Cardiac septum (tissue), 1 donor: ENCODE measurements at regions not wholly inside any gene's neighbourhood (a gene's known extent, or its start where the extent isn't known, plus 50 kb on each side); places are given as distances from the start of the nearest gene placed in this dataset.

Source experiments
- DNase-seq: peaks from one replicate; pipeline ENCODE4 v3.0.0-alpha.2; 2020; ENCODE audit warnings: low spot score
- intact Hi-C: fragments of 100-400 bp; cut with DNase I; formaldehyde crosslinking; loops from one replicate; pipeline ENCODE4 v1.14.0; 2022
- donor health status: DM: no; HTN: no; CAD: no.

DNA sequence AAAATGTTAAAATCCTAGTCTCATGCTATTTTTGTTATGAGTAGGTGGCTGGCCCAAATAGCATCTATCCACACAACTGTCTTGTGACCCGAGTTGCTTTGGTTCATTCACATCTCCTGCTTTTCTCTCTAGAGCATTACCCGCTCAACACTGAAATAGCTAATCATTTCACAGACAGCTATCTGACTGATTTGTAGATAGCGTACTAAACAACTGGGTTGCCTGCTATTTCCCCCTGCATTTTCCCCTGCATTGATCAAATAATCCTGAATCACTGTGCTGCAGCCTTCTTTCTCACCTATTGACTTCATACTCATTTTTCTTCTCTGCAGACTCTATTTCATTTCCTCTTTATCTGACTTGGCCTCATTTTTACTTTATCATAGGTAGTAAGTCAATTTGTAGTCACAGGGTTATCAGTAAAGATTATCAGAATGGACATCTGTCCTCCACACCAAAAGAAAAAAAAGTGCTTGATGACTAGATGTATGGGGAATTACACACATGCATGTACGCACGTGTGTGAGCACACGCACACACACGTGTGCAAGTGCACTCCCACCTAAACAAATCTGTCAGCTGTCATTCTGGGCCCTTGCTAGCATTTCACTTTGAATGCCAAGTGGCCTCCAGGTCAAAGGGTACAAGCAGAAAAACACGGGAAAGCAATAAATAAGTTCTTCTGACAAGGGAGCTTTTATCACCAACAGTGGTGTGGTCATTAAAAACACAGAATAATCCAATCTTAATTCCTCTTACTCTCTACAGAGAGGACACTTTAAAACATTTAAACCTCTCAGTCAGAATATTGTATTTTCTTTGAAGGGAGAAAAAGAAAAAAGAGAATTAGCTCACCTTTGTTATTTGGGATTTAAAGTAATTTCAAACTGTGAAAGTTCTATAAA lies 501.6 kb downstream of the EFNA5 start:
- no peak for DNase-seq
- intact Hi-C loops: no loop called here

DNA sequence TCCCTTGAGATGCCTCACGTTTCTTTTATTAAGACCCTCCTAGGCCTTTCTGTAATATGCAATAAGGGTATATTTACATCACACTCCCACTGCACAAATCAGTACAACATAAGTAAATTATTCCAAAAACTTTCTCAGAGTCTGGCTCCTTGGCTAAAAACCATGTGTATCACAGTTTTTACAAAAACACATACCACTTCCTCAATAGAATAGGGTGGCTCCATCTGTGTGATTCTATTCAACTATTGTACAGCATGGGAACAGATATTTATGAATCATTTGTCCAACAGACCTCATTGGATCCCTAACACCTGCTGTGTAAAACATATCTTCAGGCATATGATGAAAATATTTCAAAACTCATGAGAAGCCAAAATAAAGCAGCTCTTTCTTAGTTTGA lies 502.7 kb downstream of the EFNA5 start:
- intact Hi-C loops: no loop called here
- DNase-seq: no peak

DNA sequence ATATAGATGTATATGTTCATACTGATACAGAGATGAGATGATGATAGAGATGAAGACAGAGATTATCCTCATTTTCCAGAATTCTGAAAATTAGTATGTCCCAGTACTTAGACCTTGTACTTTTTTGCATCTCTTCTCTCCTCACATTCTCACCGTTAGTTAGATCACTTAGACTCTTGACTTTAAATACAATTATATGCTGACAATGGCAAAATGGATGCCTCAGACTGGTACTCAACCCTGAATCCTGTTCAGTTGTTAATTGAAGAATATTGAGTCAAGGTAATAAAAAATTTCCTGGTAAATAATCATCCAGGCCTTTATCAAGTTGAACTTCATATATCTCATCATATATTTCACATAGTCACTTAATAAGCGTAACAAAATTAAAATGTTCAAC lies 505.4 kb downstream of the EFNA5 start:
- no peak for DNase-seq
- intact Hi-C loops: no loop called here

DNA sequence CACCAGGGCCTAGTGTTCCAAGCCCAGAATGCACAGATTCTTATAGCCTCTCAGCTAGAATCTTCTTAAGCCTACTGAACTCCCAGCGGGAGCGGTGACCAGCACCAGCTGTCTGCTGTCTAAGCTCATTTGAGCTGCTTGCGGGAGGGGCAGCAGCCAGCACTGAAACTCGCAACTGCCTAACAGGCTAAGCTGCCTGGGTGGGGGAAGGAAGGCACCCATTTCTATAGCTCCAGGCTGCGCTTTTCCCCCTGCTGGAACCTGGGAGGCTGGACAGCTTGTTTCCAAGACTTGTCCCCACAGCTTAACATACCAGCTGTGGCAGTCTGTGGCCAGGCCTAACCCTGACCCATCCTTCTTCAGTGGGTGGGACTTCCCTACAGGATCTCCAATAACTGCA lies 512.9 kb downstream of the EFNA5 start:
- intact Hi-C loops: no loop called here
- DNase-seq: no peak

GRCh38 chr5:107155707-107156106 lies 515.0 kb downstream of the EFNA5 start:
- intact Hi-C loops: no loop called here

GRCh38 chr5:107154593-107154992 lies 516.1 kb downstream of the EFNA5 start:
- DNase-seq: no peak
- intact Hi-C loops: no loop called here

More at GRCh38 chr5:107155707-107156106, 515.0 kb downstream of the EFNA5 start:
- DNase-seq: no peak

- no peak for DNase-seq
- intact Hi-C loops: no loop called here
Measured at GRCh38 chr5:107153283-107153682, 517.5 kb downstream of the EFNA5 start.

DNA sequence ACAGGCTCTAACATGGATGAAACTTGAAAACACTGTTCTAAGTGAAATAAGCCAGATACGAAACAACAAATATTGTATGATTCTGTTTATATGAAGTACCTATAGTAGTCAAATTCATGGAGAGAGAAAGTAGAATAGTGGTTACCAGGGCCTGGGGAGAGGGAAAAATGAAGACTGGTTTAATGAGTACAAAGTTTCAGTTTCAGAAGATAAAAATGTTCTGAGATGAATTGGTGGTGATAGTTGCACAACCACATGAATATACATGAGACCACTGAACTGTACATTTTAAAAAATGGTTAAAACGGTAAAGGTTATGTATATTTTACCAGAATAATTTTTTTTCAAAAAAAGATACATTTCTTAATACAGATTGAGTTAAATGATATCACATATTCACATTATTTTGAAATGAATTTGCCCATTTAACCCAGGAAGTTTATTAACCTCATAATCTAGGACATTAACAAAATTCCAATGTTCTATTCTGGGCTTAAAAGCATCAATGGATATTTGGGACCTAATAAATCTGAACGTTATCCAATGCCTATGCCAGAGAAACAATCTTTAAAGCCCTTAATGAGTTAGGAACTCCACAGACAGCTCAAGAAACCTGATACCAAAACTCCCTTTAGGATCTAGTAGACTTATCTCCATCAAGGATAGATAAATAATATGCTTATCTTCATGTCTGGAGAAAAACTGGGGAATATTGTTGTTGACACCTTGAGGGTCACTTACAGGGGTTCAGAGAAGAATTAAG lies 521.3 kb downstream of the EFNA5 start:
- intact Hi-C loops: no loop called here
- DNase-seq: no peak

DNA sequence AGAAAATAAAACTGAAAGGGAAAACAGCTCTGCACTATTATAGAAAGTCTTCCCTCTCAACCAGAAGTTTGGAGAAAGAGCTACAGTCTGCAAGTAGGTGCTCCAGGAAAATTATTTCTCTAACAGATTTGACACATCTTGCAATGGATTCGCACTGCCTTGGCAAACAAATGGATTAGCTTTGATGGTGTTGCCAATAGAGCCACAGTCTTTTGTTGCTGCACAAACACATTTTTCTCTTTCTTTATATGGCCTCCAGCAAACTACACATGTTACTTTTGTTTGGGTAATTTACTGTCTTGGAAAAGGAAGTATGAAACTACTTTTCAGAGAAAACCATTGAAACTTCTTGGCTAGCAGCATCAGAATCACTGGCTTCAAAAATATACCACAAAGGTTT lies 523.1 kb downstream of the EFNA5 start:
- intact Hi-C loops: no loop called here
- DNase-seq: no peak

GRCh38 chr5:107146901-107147300 lies 523.8 kb downstream of the EFNA5 start:
- intact Hi-C loops: no loop called here
- no peak for DNase-seq

- intact Hi-C loops: no loop called here
- DNase-seq: no peak
Measured at GRCh38 chr5:107135391-107135790, 535.3 kb downstream of the EFNA5 start.

GRCh38 chr5:107134931-107135330 lies 535.8 kb downstream of the EFNA5 start:
- DNase-seq: no peak
- intact Hi-C loops: no loop called here

DNA sequence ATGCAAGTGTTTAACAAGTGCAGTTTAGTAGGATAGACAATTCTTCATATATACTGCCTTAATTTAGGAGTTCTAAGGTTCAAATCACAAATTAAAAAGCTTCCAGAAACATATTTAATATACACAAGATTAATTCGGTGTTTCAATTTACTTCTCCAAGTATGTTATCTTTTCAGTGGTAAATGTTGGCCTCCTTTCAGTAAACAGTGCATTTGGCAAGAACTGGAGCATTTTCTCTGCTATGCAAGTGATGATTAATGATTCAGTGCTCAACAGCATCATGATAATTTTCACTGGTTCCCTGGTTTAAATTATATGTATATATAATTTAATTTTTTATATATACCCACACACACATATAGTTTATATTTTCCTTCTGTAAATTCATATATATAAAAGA lies 541.7 kb downstream of the EFNA5 start:
- DNase-seq: no peak

GRCh38 chr5:107127878-107128277 lies 542.9 kb downstream of the EFNA5 start:
- no peak for DNase-seq
- intact Hi-C loops: loop anchor here (10.0 kb wide), 1 partner anchor 447 kb away; no protein-coding TSS in a partner anchor

More for the DNA sequence above, 541.7 kb downstream of the EFNA5 start:
- intact Hi-C loops: loop anchor here (10.0 kb wide), 1 partner anchor 446 kb away; no protein-coding TSS in a partner anchor

- no peak for DNase-seq
- intact Hi-C loops: loop anchor here (10.0 kb wide), 1 partner anchor 448 kb away; no protein-coding TSS in a partner anchor
Measured at GRCh38 chr5:107126341-107126740, 544.4 kb downstream of the EFNA5 start.

GRCh38 chr5:107124376-107124775 lies 546.4 kb downstream of the EFNA5 start:
- intact Hi-C loops: loop anchor here (10.0 kb wide), 1 partner anchor 450 kb away; no protein-coding TSS in a partner anchor
- DNase-seq: no peak

DNA sequence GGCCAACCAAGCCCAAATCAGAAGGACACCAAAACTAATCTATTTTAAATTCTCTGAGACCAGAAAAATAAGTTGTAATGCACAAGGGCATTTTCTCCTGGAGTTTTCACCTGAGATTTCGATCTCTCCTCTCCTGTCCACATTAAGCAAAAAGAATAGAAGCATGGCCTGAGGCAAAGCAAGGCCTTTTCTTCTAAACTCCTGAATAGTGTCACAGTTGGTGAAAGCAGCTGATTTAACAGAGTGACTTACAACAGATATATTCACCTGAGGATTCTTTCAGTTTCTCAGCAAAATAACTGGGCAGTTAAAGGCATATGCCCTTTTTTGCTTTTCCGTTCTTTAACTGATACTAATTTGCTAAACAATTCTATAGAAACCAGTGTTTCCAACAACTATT lies 547.7 kb downstream of the EFNA5 start:
- intact Hi-C loops: loop anchor here (10.0 kb wide), 1 partner anchor 452 kb away; no protein-coding TSS in a partner anchor
- no peak for DNase-seq

DNA sequence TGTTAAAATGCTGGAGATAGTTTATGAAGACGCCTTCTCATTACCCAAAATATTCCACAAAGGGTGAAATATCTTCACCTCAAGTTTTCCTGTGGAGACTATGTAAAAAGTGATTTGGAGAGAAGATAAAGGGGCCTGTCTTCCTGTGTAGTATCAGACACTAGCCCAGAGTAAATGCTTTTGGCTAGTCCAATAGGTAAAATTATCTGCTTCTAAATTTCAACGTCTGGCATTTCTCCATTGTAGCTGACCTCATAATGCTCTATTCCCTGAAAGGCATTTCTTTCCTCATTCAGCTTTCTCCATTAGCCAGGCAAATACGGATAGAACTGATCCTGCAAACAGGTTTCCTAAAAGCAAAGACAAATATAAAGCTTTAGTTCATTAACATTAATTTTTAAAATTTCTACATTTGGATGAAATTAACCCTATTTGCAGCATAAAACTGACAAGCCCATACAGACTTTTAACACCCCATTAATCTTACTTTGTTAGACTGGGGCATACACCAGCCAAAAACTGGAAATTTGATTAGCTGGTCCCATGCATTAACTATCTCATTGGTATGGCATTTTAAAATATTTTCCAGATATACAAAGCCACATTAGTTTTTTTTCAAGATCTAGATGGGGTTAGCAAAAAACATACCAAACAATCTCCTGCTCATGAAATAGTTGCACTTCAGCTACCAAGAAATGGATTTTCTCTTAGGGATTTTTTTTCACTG lies 548.8 kb downstream of the EFNA5 start:
- intact Hi-C loops: loop anchor here (10.0 kb wide), 1 partner anchor 453 kb away; no protein-coding TSS in a partner anchor
- no peak for DNase-seq

DNA sequence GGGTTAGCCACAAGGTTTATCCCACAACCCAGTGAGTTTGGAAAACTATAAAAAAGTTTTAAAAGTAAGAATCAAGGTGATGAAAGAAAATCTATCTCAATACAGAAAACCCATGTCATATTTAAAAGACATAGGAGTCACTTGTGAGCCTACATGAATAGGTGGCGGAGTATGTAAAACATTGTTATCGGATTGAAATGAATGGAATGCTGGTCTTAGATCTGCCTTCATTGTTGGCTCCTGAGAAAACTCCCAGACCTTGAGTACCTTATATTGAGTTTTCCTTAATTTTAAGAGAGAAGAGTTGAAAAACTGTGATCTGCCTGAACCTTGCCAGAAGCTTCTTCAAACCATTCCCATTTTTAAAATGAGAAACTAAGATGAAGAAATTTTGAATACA lies 551.1 kb downstream of the EFNA5 start:
- intact Hi-C loops: loop anchor here (10.0 kb wide), 1 partner anchor 455 kb away; no protein-coding TSS in a partner anchor
- DNase-seq: no peak
